HG03139 (cell line): ENCODE measurements at regions not wholly inside any gene's neighbourhood (a gene's known extent, or its start where the extent isn't known, plus 50 kb on each side); places are given as distances from the start of the nearest gene placed in this dataset.
A peak's percentile ranks its signal among the peaks of the same experiment; 100 is the strongest.
"Not testable (repeated sequence)": the region's sequence is repeated elsewhere in the genome, so short reads cannot be mapped to it uniquely, and the experiment has no call there.

ENCODE experiments used
- ATAC-seq: cut with Tn5 transposase; IDR thresholded peaks from one replicate; pipeline ENCODE4 v1.9.1; 2021; ENCODE audit not compliant: unreplicated experiment

GRCh38 chr13:47892374-47892773 lies 108.7 kb downstream of the SUCLA2 start:
- no peak for ATAC-seq

- no peak for ATAC-seq
Observed at GRCh38 chr13:47890146-47890814, 110.8 kb downstream of the SUCLA2 start.

DNA sequence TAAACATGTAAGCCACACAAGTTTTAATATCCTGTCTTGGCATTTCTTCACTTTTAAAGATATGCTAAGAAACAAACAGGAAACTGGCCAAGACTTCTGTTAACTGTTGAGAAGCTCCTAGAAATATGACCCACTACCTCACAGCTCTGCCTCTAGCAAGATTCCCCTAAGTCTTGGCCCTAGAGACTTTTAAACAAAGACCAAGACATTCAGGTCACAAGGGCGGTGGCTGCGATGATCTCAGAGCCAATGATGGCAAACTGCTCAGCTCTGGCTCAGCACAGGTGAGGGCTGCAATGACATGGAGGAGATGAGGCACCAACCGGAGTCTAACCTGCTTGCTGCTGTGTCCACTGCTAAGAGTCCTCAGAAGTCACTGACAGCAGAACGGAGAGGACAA lies 114.8 kb downstream of the SUCLA2 start:
- no peak for ATAC-seq

DNA sequence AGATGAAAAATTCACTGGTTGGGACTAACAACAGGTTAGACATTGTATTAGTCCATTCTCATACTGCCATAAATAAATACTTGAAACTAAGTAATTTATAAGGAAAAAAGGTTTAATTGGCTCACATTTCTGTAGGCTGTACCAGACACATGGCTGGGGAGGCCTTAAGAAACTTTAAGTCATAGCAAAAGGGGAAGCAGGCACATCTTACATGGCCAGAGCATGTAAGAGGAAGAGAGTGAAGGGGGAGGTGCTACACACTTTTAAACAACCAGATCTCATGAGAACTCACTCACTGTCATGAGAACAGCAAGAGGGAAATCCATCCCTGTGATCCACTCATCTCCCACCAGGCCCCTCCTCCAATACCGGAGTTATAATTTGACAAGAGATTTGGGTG lies 125.9 kb downstream of the SUCLA2 start:
- no peak for ATAC-seq

DNA sequence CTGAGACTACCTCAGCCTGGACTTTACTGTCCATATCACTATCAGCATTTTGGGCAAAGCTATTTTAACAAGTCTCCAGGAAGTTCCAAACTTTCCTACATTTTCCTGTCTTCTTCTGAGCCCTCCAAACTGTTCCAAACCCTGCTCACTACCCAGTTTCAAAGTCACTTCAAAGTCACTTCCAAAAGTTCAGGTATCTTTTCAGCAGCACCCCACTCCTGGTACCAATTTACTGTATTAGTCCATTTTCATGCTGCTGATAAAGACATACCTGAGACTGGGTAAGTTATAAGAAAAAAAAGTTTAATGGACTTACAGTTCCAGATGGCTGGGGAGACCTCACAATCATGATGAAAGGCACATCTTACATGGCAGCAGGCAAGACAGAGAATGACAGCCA lies 127.1 kb downstream of the SUCLA2 start:
- ATAC-seq: not testable (repeated sequence)

DNA sequence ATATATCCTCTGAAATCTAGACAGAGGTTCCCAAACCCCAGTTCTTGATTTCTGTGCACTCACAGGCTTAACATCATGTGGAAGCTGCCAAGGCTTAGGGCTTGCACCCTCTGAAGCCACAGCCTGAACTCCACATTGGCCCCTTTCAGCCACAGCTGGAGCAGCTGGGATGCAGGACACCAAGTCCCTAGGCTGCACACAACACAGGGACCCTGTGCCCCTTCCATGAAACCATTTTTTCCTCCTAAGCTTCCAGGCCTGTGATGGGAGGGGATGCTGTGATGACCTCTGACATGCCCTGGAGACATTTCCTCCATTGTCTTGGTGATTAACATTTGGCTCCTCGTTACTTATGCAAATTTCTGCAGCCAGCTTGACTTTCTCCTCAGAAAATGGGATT lies 127.8 kb downstream of the SUCLA2 start:
- ATAC-seq: not testable (repeated sequence)

DNA sequence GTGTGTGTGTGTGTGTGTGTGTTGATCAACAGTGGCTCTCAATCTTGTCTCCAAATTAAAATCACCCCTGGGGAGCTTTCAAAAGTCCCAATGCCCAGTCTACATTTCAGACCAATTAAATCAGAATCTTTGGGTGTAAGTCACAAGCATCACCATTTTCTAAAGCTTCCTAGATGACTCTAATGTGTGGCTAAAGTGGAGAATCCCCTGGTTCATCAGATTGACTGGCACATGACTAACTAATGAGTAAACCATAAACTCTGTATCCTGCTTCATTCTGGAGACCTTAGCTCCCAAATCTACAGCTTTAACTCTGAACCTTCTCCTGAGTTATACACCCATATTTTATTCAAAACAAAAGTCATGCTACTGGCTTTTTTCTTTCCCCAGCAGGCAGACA lies 131.3 kb downstream of the SUCLA2 start:
- no peak for ATAC-seq

DNA sequence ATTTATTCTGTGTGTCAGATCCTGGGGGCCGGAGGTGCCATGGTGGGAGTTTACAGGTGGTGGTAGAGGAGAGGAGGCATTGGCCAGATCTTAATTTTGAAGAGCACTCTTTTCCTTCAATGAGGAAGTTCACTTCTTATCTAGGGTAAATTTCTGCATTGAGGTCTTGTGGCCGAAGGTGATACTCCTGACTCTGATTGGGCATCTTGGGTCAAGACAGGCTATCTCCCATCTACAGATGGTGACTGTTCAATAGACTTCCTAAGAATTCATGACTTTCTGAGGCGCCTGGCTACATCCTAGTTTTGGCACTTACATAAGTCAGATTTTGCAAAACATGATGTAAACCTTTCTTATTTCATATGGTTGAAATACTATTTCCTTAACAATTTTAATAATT lies 135.2 kb downstream of the SUCLA2 start:
- ATAC-seq: no peak

DNA sequence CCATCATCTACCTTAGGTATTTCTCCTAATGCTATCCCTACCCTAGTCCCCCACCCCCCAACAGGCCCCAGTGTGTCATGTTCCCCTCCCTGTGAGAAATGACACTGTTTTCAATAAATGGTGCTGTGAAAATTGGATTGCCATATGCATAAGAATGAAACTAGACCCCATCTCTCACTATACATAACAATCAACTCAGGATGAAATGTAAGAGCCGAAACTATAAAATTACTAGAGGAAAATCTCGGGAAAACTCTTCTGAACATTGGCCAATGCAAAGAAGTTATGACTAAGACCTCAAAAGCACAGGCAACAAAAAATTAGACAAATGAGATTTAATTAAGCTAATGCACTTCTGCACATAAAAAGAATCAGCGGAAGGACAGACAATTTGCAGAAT lies 138.2 kb downstream of the SUCLA2 start:
- ATAC-seq: no peak

GRCh38 chr13:47859165-47859564 lies 141.9 kb downstream of the SUCLA2 start:
- ATAC-seq: no peak

GRCh38 chr13:47858042-47859025 lies 142.7 kb downstream of the SUCLA2 start:
- no peak for ATAC-seq

DNA sequence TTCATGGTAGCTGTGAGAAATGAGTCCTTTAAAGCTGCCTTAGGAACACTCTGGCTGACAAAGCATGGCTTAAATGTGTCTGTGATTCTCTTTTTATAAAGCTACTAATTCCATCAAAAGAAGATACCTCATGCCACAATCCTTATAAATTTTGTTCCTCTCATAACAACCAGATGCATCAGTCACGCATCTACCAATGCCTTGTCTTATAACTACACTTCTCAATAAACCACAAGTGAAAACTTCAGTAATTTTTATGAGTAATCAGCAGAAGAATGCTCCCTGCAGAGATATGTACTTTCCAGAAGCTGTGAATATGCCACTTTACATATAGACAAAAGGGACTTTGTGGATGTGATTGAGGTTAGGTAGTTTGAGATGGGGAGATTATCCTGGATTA lies 147.8 kb downstream of the SUCLA2 start:
- no peak for ATAC-seq

- ATAC-seq: no peak
Observed at GRCh38 chr13:47846886-47847285, 154.2 kb downstream of the SUCLA2 start.

- no peak for ATAC-seq
Observed at GRCh38 chr13:47845981-47846380, 155.1 kb downstream of the SUCLA2 start.

GRCh38 chr13:47843005-47843404 lies 158.1 kb downstream of the SUCLA2 start:
- ATAC-seq: peak; percentile 72

DNA sequence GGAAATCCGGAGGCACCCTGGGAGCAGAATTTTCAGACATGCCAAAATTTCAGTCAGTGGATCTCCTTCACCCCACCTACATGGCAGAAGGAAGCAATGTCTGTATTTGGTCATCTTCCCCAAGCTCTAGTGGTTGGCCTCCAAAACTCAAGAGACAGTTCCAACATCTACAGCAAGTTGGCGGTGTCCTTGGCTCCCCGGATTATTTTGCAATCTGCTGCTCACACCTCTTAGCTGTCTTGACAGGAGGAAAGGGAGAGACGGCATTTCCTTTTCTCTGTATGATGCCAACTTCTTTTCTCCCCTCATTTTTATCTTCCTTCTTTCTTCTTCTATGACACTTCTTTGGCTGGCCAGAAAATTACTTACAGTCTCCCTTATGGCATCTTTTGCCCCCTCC lies 159.9 kb downstream of the SUCLA2 start:
- ATAC-seq: no peak

DNA sequence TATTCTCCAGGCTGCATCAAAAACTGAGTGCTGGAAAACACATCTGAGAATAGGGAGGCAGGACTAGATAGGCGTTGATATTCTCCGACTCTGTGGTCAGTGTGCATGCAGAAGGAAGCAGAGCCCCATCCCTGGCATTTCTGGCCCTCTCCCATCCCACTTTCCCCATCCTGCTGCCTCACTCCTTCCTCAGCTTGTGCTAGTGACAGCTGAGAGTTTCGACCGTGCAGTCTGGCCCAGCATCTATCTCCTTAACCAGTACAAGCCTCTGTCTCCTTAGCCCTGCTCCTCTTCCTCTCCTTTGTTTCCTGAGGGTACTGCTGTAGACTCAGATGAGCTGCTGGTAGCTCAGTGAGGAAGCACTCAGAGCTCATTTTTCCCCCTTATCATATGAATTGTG lies 163.2 kb downstream of the SUCLA2 start:
- no peak for ATAC-seq

DNA sequence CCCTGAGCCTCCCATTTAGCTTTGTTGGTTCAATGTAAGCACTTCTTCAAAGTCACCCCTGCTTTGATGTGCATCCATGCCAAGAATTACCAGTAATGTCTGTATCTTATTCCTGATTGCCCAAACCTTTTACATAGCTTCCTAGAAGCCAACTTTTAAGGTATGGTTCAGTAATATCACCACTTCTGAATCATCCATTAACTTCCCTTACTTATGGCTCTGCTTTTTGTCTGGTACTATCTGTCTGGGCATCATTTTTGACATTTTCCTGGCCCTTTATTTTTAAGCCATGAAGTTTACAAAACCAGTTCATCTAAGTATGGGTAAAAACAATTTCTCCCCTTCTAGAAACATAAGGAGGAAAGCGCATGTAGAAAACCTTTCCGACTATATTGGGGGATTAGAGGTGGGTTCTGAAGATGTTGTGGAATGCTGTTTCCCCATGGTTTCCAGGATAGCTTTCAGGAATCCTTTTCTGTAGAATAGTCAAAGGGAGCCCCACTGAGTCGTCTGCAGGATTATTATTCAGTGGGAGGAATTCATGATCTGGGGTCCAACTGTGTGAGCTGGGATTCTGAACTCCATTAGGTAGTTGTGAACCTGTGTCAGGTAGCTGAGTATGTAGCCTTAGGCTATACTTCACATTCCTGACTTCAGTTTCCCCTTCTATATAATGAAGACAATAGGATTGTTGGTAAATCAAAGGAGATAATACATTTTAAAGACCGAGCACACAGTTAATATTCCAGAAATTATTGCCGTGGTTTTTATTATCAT lies 163.8 kb downstream of the SUCLA2 start:
- no peak for ATAC-seq

- ATAC-seq: no peak
Observed at GRCh38 chr13:47835470-47836228, 165.4 kb downstream of the SUCLA2 start.

DNA sequence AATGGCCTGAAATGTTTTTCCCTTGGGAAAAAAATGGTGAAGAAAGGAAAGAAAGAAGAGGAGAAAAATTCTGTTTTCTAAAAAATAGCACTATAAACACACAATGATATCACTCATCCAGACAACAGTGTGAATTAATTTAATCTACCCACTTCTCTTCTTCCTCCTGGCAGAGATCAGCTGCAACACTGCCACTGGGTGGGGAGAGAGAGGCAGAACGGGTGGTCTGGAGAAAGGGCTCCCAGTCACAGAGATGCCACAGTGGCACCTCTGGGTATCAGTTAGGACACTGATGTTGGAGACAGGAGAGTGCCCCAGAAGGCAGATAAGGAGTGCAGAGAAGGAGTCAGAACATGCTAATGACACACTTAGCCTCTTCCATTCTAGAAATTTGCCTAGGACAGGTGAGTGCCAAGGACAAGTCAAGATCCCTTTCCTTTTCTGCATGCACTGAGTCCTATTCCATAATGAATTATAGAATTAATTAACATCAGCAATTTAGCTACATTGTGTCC lies 168.6 kb downstream of the SUCLA2 start:
- no peak for ATAC-seq

DNA sequence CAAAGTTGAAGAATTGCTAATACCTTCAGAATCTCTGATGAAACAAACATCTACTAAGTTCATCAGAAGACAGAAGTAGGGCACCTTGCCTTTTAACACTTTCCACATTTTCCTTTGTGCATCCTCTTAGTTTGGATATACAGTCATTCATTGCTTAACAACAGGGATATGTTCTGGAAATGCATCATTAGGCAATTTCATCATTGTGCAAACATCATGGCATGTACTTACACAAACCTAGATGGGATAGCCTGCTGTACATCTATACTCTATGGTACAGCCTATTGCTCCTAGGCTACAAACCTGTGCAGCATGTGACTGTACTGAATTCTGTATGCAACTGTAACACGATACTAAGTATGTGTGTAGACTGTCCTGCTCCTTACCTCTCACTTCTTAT lies 169.8 kb downstream of the SUCLA2 start:
- ATAC-seq: no peak
